Stimulated activated CD8-positive, alpha-beta memory T cell treated with anti-CD3 and anti-CD28 coated beads, Interleukin-7, amount 100 ng/mL, for 48 hours (primary cell): ENCODE measurements at regions not wholly inside any gene's neighbourhood (a gene's known extent, or its start where the extent isn't known, plus 50 kb on each side); places are given as distances from the start of the nearest gene placed in this dataset.

Source experiments
- DNase-seq, 2 donors: peaks; one replicate each; pipeline ENCODE4 v3.0.0-alpha.2; 2020; ENCODE audit warnings: low read depth in 1 of 2; ENCODE audit errors: extremely low read depth in 1 of 2

DNA sequence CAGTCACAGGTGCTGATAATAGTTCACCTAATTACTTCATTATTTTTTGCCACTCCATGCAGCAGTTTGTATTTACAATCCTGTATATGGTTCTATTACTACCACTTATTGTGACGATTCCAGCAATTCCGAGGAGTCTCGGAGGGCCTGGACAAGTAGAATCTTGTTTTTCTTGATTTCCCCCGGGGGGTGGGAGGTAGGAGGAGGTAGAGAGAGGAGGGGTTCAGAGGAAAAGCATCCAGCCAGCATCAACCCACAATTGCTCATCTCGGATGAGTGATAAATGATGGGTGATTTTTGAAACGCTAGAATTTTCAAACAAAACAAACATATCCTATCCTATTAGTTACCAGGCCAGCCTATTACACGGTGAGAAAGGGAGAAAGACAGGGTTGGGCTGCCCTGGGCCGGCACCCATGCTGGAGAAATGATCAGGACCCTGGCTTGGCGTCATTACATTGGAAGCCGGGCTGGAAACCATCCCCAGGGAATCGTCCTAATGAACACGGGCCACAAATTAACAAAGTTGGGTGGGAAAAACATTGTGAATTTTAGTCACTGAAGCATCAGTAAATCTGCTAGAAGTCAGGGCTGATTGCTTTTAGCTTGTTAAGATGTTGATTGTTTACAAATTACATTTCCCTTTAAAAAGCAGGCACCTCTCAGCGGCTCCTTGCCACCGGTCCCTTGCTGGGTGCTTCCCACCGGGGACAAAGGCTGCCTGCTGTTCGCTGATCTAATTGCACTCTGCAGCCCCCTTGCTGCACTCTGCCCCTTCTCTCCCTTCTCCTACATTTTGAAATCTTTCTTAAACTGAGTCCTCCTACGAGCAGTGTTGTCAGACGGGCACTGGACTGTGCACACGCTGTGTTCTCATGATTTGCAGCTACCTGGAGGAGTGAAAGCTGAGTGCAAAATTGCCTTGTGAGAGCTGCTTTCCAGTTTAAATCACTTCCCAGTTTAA, 95.5 kb downstream of the FAM204A start:
- DNase-seq, result no peak

DNA sequence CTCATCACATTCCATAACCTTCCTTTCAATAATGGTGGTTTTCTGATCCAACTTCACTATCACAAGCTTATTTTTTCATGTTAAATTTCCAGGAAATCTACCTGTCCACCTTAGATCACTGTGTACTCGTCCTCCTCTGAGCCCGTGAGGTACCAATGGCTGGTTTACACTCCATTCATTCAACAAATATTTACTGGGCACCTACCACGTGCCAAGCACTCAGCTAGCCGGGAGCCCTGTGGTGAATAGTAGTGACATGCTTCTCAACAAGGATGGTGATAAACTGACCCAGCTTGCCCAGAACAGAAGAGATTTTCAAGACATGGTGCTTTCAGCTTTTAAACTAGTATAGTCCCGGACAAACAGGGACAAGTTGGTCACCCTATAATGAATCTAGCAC, 98.2 kb downstream of the FAM204A start:
- no peak for DNase-seq

DNA sequence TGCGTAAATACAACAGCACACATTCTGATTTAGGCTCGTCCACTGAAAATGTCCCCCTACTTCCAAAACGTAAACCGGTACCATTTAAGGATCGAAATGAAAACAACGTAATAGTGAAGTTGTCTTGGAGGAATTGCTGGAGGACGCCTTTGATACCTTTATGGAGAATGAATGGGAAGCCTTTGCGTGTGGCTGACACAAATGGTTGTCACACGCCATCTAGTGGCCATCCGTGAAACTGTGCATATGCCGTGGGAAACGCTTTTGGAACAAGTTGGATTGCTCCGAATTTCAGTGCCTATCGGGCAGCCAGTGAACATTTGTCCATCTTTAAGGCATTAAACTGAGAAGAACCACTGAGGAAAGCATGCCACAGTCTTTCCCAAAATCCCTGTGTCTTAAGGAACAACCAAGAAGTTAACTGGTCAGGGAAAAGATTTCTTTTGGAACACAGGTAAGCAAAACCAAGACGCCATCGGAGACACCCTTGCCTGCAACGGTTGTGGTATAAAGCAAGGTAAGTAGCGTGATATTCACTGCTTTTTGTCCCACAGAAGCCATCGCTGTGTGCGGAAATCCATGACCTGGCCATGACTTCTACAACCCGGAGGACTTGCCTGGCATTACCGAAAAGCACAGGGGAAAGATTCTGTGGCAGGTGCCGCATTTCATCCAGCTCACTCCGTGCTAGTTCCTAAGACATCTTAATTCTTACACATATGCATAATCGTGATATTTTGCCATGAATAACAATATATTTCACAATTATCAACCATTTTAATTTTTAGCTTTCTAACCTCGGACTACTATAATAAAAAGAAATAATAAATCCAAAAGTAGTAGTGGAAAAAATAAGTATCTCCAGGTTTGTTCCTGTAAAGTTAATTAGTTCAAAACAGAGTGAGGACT, 100.6 kb downstream of the FAM204A start:
- DNase-seq, result peak; percentile 15 to 40

DNA sequence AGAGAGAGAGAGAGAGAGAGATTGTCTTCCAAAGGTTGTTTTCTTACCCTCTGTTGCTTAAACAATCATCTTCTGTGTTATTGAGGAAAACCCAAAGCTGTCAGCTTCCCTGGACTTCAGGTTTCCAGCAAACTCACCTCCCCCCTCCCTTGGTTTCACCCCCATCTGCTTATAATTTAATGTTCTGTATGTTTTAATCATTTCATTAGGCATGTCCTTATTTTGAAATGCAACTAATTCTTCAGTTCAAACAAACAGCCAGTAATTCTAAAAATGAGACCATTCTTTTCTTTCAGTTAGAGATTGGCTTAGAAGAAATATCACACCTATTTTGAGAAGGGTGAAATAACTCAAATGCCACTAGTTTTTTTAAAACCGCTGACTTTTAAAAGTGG, 102.9 kb downstream of the FAM204A start:
- DNase-seq, result no peak

DNA sequence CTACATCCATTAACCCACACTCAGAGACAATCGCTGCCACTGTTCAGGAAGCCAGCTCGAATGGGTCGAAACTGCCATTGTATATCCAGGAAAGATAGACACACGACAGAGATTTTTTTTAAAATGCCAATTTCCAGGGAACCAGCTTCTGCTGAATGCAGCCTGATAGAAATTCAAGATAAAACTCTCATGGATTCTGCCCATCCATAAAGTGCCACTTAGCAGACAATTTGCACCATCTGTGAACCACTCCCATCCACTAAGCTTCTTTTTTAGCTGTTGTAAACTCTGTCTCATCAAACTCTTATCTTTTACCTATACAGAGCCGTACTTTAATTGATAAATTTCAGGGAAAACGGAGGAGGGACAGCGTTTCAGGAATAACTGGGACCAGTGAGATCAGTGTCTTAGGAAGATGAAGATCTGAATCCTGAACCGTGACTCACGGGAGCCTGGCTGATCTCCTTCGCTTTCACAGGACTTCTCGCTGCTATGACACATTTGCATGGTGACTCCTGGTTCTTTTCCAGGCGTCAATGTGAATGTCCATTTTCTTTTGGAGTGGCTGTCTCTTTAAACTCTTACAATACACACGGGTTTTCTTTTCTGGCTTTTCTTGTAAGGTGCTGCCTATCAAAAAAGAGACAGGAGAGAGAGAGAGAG, 103.4 kb downstream of the FAM204A start:
- no peak for DNase-seq

DNA sequence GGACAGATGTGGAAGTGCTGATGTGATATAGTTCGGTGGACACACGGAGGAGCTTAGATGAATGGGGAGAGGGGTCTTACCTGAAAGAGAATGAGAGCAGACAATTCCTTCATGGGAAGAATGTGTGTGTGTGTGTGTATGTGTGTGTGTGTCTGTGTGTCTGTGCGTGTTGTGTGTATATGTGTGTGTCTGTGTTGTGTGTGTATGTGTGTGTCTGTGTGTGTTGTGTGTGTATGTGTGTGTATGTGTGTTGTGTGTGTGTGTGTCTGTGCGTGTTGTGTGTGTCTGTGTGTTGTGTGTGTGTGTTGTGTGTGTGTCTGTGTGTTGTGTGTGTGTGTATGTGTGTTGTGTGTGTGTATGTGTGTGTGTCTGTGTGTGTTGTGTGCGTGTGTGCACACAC, 104.2 kb downstream of the FAM204A start:
- DNase-seq, result no peak

DNA sequence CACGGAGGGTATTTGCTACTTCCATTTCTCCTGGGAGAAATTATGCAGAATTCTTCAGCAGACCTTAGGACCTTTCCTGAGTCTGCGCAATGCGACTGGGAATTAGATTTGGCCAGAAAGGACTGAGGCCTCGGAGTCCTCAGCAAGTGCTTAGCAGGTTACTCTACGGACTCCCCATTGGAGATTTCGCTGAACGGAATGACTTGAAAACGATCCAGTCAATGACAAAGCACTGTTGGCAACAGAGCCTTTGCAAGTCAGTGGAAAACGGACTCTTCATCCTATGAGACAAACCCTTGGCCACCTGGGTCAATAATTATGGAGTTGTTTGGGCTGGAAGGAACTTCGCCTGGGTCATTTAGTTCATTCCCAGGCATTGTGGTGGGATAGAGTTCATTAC, 107.4 kb downstream of the FAM204A start:
- DNase-seq, result no peak

DNA sequence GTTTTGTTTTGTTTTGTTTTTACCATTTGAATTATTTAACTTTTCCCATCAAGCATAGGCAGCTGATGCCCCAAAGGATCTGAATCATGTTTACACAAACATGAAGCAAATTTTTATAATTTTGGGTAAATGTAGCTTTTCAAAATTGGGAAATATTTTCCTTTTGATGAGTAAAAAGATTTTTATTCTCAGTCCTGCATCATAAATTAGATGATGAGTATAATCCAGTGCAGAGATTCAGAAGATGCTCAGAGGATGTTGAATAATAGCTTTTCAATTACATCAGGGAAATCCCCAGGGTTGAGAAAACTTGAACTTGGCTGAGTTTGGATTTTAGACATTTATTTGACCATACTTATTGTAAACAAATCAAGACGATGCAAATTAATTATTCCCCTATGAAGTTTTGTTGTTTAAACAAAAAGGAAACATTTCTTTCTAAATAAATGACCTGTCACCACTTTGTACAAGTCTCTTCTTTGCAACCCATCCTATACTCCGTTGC, 121.7 kb downstream of the FAM204A start:
- DNase-seq, result no peak

DNA sequence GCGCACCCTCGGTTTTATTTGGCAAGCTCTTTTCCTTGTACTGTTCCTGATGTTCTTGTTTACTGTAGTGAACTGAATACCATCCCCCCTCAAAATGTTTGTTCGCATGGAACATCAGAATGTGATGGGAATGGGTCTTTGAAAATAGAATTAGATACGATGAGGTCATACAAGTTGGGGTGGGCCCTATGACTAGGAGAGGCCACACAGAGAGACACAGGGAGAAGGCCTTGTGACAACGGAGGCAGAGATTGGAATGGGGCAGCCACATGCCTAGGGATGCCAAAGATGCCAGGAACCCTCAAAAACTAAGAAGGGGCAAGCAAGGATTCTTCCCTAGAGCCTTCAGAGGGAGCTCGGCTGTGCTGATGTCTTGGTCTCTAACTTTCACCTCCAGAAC, 123.6 kb downstream of the FAM204A start:
- DNase-seq, result no peak

DNA sequence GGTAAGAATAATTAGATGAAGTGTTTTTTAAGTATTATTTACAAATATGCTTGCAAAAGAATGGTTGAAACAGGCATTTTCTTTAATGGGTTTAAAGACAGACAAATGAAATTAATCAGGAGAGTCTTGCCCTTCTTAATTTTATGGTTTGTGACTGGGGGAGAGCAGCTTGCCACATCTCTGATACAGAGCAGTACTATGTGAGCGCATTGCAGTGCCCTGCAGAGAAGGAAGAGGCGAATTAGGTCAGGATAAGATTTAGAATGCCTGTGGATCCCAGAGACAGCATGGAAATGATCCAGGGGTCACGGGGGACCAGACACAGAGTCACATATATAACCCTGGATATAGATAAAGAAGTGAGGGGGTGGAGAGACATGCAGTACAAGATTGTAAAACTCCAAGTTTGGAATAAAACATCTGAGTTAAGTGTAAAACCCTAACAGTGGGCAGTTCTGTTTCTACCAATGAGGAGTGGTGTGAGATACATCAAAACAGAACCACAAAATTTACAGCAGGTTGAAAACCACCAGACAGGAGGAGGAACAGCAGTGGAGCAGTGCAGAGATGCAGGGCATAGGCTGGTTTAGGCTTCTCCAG, 125.5 kb downstream of the FAM204A start:
- no peak for DNase-seq

DNA sequence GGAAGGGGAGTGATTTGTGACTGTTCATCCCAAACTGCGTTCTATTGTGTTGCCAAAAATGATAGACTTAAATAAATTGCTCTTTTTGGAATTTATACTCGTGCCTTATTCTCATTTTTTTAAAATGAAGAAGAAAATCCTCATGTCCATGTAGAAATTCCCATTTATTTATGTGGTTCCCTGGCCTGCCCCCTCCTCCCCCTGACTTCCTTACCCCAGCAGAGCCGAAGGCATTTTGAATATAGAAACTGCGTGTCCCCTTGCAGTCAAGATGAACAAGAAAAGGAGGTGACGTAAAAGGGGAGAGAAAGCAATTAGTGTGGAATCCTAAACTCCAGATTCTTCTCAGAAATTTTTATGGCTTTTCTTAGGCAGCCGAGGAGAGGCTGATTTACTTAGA, 126.1 kb downstream of the FAM204A start:
- DNase-seq, result no peak

DNA sequence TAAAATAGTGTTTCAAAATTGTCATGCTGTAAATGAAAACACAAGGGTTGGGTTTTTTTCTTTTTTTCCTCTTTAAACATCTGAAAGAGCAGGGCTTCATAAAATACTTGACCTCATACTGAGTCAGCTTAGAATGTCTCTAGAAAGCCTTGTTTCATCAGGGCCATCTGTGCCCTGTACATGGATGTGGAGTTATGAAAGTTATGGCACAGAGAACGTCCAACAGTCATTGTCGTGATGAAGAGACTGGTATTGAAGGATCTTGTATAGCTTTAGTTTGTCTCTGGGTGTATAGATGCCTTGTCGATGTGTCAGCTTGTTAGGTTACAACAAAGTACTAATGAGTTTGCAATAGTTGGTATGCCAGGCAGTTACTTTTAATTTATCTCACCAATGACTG, 127.3 kb downstream of the FAM204A start:
- DNase-seq, result no peak

DNA sequence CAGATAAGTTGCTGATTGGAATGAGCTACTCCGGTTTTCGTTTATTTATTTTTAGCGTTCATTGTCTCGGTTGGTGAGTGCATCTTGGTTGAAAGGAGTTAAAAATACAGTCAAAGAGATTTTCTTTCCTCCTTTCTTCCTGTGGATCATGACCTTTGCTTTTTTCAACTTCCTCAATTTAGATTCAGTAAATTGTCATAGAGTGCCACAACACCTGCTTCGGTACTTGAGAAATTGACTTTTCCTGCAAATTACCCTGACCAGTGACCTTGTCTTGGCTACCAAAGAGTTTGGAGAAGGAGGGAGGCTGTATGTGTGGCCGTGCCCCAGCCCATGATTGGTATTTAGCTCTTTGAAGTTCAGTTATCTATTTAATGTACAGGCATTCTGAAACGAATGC, 128.7 kb downstream of the FAM204A start:
- no peak for DNase-seq

DNA sequence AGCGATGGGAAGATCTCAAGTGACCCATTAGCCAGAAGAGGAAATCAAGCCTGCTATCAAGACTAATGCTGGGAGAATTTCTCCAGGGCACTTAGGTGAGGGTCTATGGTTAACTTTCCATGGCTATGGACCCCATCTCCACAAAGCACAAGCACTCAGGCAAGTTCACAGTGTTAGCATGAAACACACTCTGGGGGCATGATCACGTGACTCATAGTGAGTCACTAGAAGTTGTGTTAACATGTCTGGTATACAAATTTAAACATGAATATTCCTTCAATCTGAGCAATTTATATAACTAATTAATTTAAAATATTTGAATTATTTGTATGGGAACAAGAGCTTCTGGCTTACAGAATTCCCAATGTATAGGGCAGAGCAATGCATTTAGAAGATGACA, 131.8 kb downstream of the FAM204A start:
- no peak for DNase-seq

DNA sequence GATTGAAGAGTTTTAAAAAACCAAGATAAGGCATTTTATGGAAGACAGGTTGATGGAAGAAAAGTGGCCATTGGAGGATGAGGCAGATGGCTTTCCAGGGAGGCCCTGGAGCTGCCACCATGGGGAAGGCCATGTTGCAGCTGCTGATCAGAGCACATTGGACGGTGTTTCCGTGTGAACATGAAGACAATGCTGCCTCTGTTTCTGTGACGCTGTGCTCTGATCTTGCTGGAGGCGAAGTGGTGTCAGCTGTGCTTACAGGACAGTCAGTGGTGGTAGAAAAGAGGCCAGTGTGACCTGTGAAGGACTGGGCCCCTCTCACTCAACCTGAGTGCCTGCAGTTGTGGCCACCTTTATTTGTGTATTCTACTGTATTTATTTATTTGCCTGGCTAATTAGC, 132.9 kb downstream of the FAM204A start:
- no peak for DNase-seq

DNA sequence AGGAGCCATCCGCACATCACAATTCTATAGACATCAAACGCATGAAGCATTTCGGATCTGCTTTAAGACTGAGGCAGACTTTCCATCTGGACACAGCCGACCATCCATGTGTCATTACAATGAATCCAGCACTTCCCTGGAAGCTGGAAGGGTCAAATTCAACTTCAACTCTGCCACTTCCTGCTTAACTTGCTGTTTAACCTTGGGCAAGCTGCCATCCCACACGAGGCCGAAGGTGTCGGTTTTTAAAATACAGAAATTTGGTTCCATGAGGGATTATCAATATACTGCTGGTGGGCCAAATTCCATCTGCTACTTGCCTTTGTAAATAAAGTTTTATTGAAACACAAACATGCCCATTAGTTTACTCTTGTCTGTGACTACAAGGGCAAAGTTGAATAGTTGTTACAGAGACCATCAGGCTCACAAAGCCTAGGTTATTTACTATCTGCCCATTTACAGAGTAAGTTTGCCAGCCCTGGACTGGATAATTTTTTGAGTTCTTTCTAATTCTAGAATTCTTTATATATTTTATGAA, 134.6 kb downstream of the FAM204A start:
- DNase-seq, result no peak

DNA sequence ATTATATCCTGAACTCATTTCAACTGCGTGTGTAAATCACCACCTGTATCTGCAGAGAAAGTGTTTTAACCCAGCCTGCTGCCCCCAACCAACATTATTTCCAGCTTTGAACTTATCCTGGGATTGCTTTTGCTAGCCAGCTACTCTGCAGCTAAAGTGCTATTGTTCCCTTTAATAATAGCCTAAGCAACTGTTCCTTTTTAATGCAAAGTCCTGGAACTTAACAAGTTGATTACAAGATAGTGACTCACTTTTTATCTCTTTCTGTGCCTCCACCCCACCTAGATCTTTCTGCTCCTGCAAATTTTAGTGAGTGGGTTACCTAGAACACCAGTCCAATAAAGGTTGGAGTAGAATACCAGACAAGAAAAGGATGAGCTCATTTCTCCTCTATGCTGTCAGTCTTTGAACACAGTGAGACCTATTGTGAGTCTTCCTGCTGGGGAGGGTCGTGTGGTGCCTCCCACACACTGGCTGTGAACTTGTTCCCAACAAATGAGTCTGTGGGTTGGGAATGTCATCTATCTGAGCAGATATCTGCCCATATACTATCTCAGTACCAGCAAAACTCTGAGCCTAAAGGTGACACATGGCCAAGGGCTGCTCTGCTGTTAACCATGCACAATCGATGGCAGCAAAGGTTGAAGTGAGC, 137.7 kb downstream of the FAM204A start:
- DNase-seq, result no peak

DNA sequence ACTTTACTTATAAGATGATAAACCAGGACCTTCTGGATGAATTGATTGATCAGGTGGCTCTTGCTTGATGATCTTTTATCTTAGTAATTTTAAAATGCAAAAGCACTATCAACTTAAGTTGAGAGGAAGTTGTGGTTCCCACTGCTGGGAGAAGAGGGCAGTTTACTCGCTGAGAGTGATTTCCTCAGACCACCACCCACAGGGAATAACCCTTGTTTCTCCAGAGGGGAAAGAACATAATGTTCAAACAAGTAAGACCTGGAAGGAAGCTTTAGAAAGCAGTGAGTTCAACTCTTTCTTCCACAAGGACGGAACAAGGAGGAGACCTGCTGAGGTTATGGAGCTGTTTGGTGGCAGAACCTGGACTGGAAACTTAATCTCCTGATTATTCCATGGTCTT, 138.7 kb downstream of the FAM204A start:
- no peak for DNase-seq

DNA sequence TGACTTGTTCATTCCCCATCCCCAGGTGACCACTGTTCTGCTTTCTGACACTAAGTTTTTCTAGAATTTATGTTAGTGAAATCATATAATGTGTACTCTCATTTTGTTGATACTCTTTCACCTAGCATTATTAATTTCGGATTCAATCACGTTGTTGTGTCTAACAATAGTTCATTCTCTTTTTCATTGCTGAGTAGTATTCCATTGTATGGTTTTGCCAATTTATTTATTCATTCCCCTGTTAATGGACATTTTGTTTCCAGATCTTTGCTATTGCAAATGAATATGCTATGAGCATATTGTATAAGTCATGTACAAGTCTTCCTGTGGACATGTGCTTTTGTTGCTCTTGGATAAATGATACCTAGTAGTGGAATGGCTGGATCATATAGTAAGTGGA, 146.4 kb downstream of the FAM204A start:
- no peak for DNase-seq

DNA sequence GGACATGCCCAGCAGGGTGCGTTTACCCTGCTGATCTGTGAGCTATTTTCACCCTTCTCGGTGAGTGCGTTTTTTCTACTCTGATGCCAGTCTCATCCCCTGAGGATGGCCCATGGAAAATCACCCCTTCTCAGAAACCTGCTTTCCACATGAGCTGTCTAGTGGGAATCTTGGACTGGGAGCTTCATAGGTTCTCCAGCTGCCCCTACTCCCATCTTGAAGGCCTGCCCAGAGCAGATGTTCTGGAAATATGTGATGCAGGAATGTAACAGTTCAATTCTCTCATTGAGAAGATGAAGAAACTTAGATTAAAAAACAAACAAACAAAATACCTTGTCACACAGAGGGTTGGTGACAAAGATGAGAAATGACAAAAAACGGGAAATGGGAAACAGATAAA, 146.9 kb upstream of the RAB11FIP2 start:
- no peak for DNase-seq
